Duodenal mucosa (tissue), 2 donors: ENCODE measurements at regions not wholly inside any gene's neighbourhood (a gene's known extent, or its start where the extent isn't known, plus 50 kb on each side); places are given as distances from the start of the nearest gene placed in this dataset.

Source experiments
- H3K27ac ChIP-seq: one replicate; pipeline ENCODE4 v1.7.0; 2013; ENCODE audit warnings: low read depth, low read length
- H3K27me3 ChIP-seq, 2 donors: one replicate each; pipeline ENCODE4 v1.7.0; 2013; ENCODE audit warnings: low read length in 2 of 2, control low read depth in 1 of 2; ENCODE audit not compliant: insufficient read depth in 2 of 2, control insufficient read depth in 1 of 2
- H3K36me3 ChIP-seq, 2 donors: one replicate each; pipeline ENCODE4 v1.7.0; 2013; ENCODE audit warnings: low read length in 2 of 2, control low read depth in 1 of 2; ENCODE audit not compliant: insufficient read depth in 2 of 2, control insufficient read depth in 1 of 2
- H3K4me1 ChIP-seq, 2 donors: one replicate each; pipeline ENCODE4 v1.7.0; 2013; ENCODE audit warnings: low read length in 2 of 2, control low read depth in 1 of 2; ENCODE audit not compliant: insufficient read depth in 2 of 2, control insufficient read depth in 1 of 2
- H3K4me3 ChIP-seq, 2 donors: one replicate each; pipeline ENCODE4 v1.7.0; 2013; ENCODE audit warnings: low read length in 2 of 2, low read depth in 1 of 2
- H3K9ac ChIP-seq, 2 donors: one replicate each; pipeline ENCODE4 v1.7.0; 2013; ENCODE audit warnings: low read length in 2 of 2, low read depth in 1 of 2
- H3K9me3 ChIP-seq, 2 donors: one replicate each; pipeline ENCODE4 v1.7.0; 2013; ENCODE audit warnings: low read length in 2 of 2, control low read depth in 1 of 2; ENCODE audit not compliant: control insufficient read depth in 1 of 2

GRCh38 chr17:13442361-13442760 lies 159.4 kb downstream of the HS3ST3A1 start:
- Histone ChIP-seq H3K9me3 (no peaks in the 10 kb centered on the region), H3K36me3 (no peaks in the 10 kb centered on the region), H3K9ac (no peak overlapping the region), H3K4me3 (no peak overlapping the region), H3K4me1 (peaks cover 0 to 4% of the 10 kb centered on the region in 2 donors), H3K27ac (no peak overlapping the region), H3K27me3 (no peaks in the 10 kb centered on the region)

- Histone ChIP-seq H3K9ac (no peak overlapping the region), H3K4me1 (peaks cover 0 to 4% of the 10 kb centered on the region in 2 donors), H3K9me3 (no peaks in the 10 kb centered on the region), H3K36me3 (no peaks in the 10 kb centered on the region), H3K4me3 (no peak overlapping the region), H3K27me3 (no peaks in the 10 kb centered on the region), H3K27ac (no peak overlapping the region)
These were observed 159.9 kb downstream of the HS3ST3A1 start for GRCh38 chr17:13441873-13442272.

GRCh38 chr17:13437966-13438779 lies 163.6 kb downstream of the HS3ST3A1 start:
- no peaks in the 10 kb centered on the region for H3K36me3 ChIP-seq
- H3K4me1 ChIP-seq = peaks cover 0 to 4% of the 10 kb centered on the region in 2 donors
- no peak overlapping the region for H3K27ac ChIP-seq
- no peaks in the 10 kb centered on the region for H3K9me3 ChIP-seq
- peak overlapping the region in 1 of 2 donors; percentile 33 for H3K4me3 ChIP-seq
- H3K9ac ChIP-seq = no peak overlapping the region
- no peaks in the 10 kb centered on the region for H3K27me3 ChIP-seq

GRCh38 chr17:13435230-13435629 lies 166.5 kb downstream of the HS3ST3A1 start:
- no peak overlapping the region for H3K9ac ChIP-seq
- H3K4me3 ChIP-seq = no peak overlapping the region
- H3K27me3 ChIP-seq = no peaks in the 10 kb centered on the region
- H3K36me3 ChIP-seq = no peaks in the 10 kb centered on the region
- H3K9me3 ChIP-seq = no peaks in the 10 kb centered on the region
- H3K27ac ChIP-seq = no peak overlapping the region
- H3K4me1 ChIP-seq = peaks cover 0 to 4% of the 10 kb centered on the region in 2 donors

- Histone ChIP-seq H3K27ac (no peak overlapping the region), H3K36me3 (no peaks in the 10 kb centered on the region), H3K9ac (no peak overlapping the region)
These were observed 172.5 kb downstream of the HS3ST3A1 start for GRCh38 chr17:13429201-13429600.

GRCh38 chr17:13428611-13429042 lies 173.1 kb downstream of the HS3ST3A1 start:
- H3K27me3 ChIP-seq = no peaks in the 10 kb centered on the region
- H3K9me3 ChIP-seq = no peaks in the 10 kb centered on the region
- H3K9ac ChIP-seq = no peak overlapping the region
- H3K27ac ChIP-seq = no peak overlapping the region
- H3K4me3 ChIP-seq = no peak overlapping the region
- no peaks in the 10 kb centered on the region for H3K36me3 ChIP-seq
- no peaks in the 10 kb centered on the region for H3K4me1 ChIP-seq

More at GRCh38 chr17:13429201-13429600, 172.5 kb downstream of the HS3ST3A1 start:
- Histone ChIP-seq H3K4me1 (no peaks in the 10 kb centered on the region), H3K27me3 (no peaks in the 10 kb centered on the region), H3K4me3 (no peak overlapping the region), H3K9me3 (no peaks in the 10 kb centered on the region)

GRCh38 chr17:13426991-13427390 lies 174.7 kb downstream of the HS3ST3A1 start:
- peaks cover 5% of the 10 kb centered on the region in 2 donors for H3K4me1 ChIP-seq
- H3K36me3 ChIP-seq = no peaks in the 10 kb centered on the region
- no peaks in the 10 kb centered on the region for H3K9me3 ChIP-seq
- H3K9ac ChIP-seq = no peak overlapping the region
- no peaks in the 10 kb centered on the region for H3K27me3 ChIP-seq
- no peak overlapping the region for H3K27ac ChIP-seq
- no peak overlapping the region for H3K4me3 ChIP-seq

- Histone ChIP-seq H3K4me3 (no peak overlapping the region), H3K27ac (no peak overlapping the region), H3K36me3 (no peaks in the 10 kb centered on the region), H3K4me1 (peaks cover 5 to 21% of the 10 kb centered on the region in 2 donors), H3K9me3 (no peaks in the 10 kb centered on the region), H3K27me3 (no peaks in the 10 kb centered on the region), H3K9ac (no peak overlapping the region)
These were observed 176.3 kb downstream of the HS3ST3A1 start for GRCh38 chr17:13425390-13425789.

- Histone ChIP-seq H3K9me3 (no peaks in the 10 kb centered on the region), H3K4me3 (no peak overlapping the region), H3K4me1 (peaks cover 5 to 23% of the 10 kb centered on the region in 2 donors), H3K27ac (no peak overlapping the region), H3K9ac (no peak overlapping the region), H3K36me3 (no peaks in the 10 kb centered on the region), H3K27me3 (no peaks in the 10 kb centered on the region)
These were observed 180.1 kb downstream of the HS3ST3A1 start for GRCh38 chr17:13421581-13422130.

- no peaks in the 10 kb centered on the region for H3K36me3 ChIP-seq
- H3K4me3 ChIP-seq = no peak overlapping the region
- H3K27me3 ChIP-seq = no peaks in the 10 kb centered on the region
- no peaks in the 10 kb centered on the region for H3K9me3 ChIP-seq
- peaks cover 5 to 29% of the 10 kb centered on the region in 2 donors for H3K4me1 ChIP-seq
- no peak overlapping the region for H3K9ac ChIP-seq
- H3K27ac ChIP-seq = no peak overlapping the region
These were observed 180.9 kb downstream of the HS3ST3A1 start for GRCh38 chr17:13420878-13421277.
